Endothelial cell of umbilical vein (primary cell): ENCODE measurements at regions not wholly inside any gene's neighbourhood (a gene's known extent, or its start where the extent isn't known, plus 50 kb on each side); places are given as distances from the start of the nearest gene placed in this dataset.

Experiments used
- BruUV-seq: library from RNA; stranded (reverse); fragments of 400-500 nt; replicated peaks from 2 replicates; lab custom pipeline; 2021; lab: Mats Ljungman, UMichigan
- CTCF ChIA-PET: fragments of 300-600, 350-600 bp; sonication (Branson Sonifier 250); formaldehyde crosslinking; loops from one replicate; lab custom pipeline; 2021; ENCODE audit warnings: antibody characterized with exemption, inconsistent platforms; lab: Charles Lee
- POLR2A ChIA-PET: fragments of 300-600, 350-600 bp; sonication (Branson Sonifier 250); formaldehyde crosslinking; loops from one replicate; lab custom pipeline; 2021; ENCODE audit warnings: antibody characterized with exemption, inconsistent platforms; lab: Charles Lee
- DNase-seq: peaks from one replicate; pipeline ENCODE4 v3.0.0-alpha.2; 2011; ENCODE audit warnings: low read depth, low spot score
- FAIRE-seq: peaks from 2 replicates; lab custom pipeline; 2011; peaks lifted over from hg19 to GRCh38; lab: Jason Lieb, UNC
- H2AFZ ChIP-seq: 2 replicates; pipeline ENCODE4 v1.6.0; 2012; ENCODE audit warnings: low read depth, low read length, control low read depth, inconsistent platforms
- H3K27ac ChIP-seq: 2 replicates; pipeline ENCODE4 v1.5.1; 2011; ENCODE audit warnings: low read depth, mild to moderate bottlenecking, control low read depth, low read length, moderate library complexity; ENCODE audit not compliant: insufficient read depth
- H3K27me3 ChIP-seq, 2 experiments: 2 replicates each; pipeline versions ENCODE4 v1.6.0 to v1.6.1; 2011; ENCODE audit warnings: low read length in 2 of 2, mixed read lengths in 1 of 2; ENCODE audit not compliant: control insufficient read depth in 2 of 2, insufficient read depth in 2 of 2
- H3K36me3 ChIP-seq, 2 experiments: 2 replicates in 1 of 2; 3 replicates in 1 of 2; pipeline ENCODE4 v1.5.1; 2011; ENCODE audit warnings: low read length in 2 of 2, mild to moderate bottlenecking in 1 of 2, moderate library complexity in 1 of 2; ENCODE audit not compliant: control insufficient read depth in 2 of 2, insufficient read depth in 2 of 2; ENCODE audit errors: extremely low read depth in 1 of 2
- H3K4me1 ChIP-seq: 3 replicates; pipeline ENCODE4 v1.5.1; 2011; ENCODE audit warnings: mild to moderate bottlenecking, low read length; ENCODE audit not compliant: control insufficient read depth, insufficient read depth; ENCODE audit errors: extremely low read depth
- H3K4me2 ChIP-seq: 2 replicates; pipeline ENCODE4 v1.6.1; 2011; ENCODE audit warnings: low read length, control low read depth, mixed read lengths; ENCODE audit not compliant: insufficient read depth
- H3K4me3 ChIP-seq, 3 experiments: fragments of 200-600 bp in 1 of 3; sonication (generic), shearing (Covaris generic) in 1 of 3; replicated peaks in 1 of 3; 2 replicates each; pipeline ENCODE4 v1.5.1; 2011 to 2016; ENCODE audit warnings: control low read depth in 3 of 3, low read length in 3 of 3, mild to moderate bottlenecking in 2 of 3, inconsistent platforms in 1 of 3, low read depth in 1 of 3, moderate library complexity in 1 of 3; ENCODE audit not compliant: insufficient read depth in 1 of 3
- H3K79me2 ChIP-seq: 2 replicates; pipeline ENCODE4 v1.6.0; 2012; ENCODE audit warnings: low read length, inconsistent platforms; ENCODE audit not compliant: control insufficient read depth, insufficient read depth
- H3K9ac ChIP-seq: replicated peaks from 2 replicates; pipeline ENCODE3; 2011; ENCODE audit warnings: low read length, control low read depth; ENCODE audit not compliant: insufficient read depth; ENCODE audit errors: extremely low read depth
- H3K9me1 ChIP-seq: replicated peaks from 3 replicates; pipeline ENCODE4 v1.6.0; 2011; ENCODE audit warnings: mild to moderate bottlenecking, low read length; ENCODE audit not compliant: control insufficient read depth, insufficient read depth; ENCODE audit errors: extremely low read depth
- H3K9me3 ChIP-seq: replicated peaks from 2 replicates; pipeline ENCODE4 v1.5.1; 2012; ENCODE audit warnings: low read length, inconsistent platforms; ENCODE audit not compliant: control insufficient read depth, insufficient read depth
- H4K20me1 ChIP-seq: replicated peaks from 2 replicates; pipeline ENCODE3; 2011; ENCODE audit warnings: mild to moderate bottlenecking, low read length; ENCODE audit not compliant: control insufficient read depth, insufficient read depth; ENCODE audit errors: extremely low read depth
- EZH2 ChIP-seq: IDR thresholded peaks from 2 replicates; pipeline ENCODE4 v1.6.1; 2012; ENCODE audit warnings: borderline replicate concordance, low read depth, mild to moderate bottlenecking, moderate library complexity, low read length, inconsistent platforms; ENCODE audit not compliant: severe bottlenecking
- FOS ChIP-seq: IDR thresholded peaks from 2 replicates; pipeline ENCODE4 v1.6.1; 2011; ENCODE audit warnings: mild to moderate bottlenecking, low read length, moderate library complexity, borderline replicate concordance; ENCODE audit not compliant: insufficient read depth
- GATA2 ChIP-seq: IDR thresholded peaks from 2 replicates; pipeline ENCODE4 v1.7.0; 2011; ENCODE audit warnings: low read depth, mild to moderate bottlenecking, moderate library complexity, mixed read lengths, low read length; ENCODE audit not compliant: insufficient read length, insufficient read depth
- JUN ChIP-seq: IDR thresholded peaks from 2 replicates; pipeline ENCODE4 v1.6.1; 2011; ENCODE audit warnings: borderline replicate concordance, low read depth; ENCODE audit not compliant: insufficient read length, insufficient read depth
- MYC ChIP-seq: IDR thresholded peaks from one replicate; pipeline ENCODE4 v1.6.1; 2011; ENCODE audit warnings: mild to moderate bottlenecking, low read depth, low read length
- POLR2A ChIP-seq: IDR thresholded peaks from 2 replicates; pipeline ENCODE4 v1.6.1; 2012; ENCODE audit warnings: low read depth, mild to moderate bottlenecking, control low read depth, low read length
- POLR2AphosphoS5 ChIP-seq: IDR thresholded peaks from 2 replicates; pipeline ENCODE4 v1.6.1; 2012; ENCODE audit warnings: low read depth, mild to moderate bottlenecking, control low read depth, low read length, moderate library complexity; ENCODE audit not compliant: insufficient read depth
- dilution Hi-C: fragments of 300-500 bp; cut with MboI; formaldehyde crosslinking; loops from one replicate; pipeline ENCODE4 v1.15.0; 2019; ENCODE audit warnings: low sequenced_read_pairs; ENCODE audit not compliant: extremely low pct_ligation_motif_present
- intact Hi-C: fragments of 100-400 bp; cut with micrococcal nuclease; formaldehyde crosslinking; loops from one replicate; pipeline ENCODE4 v1.10.0; 2022
- TF ChIP-seq, protein P1 (sequence below): IDR thresholded peaks from 2 replicates; pipeline ENCODE4 v1.6.1; 2011; ENCODE audit not compliant: insufficient read depth, insufficient read length
- TF ChIP-seq, protein P2 (sequence below), 2 donors: IDR thresholded peaks; 1 replicate in 1 of 2; 2 replicates in 1 of 2; pipeline ENCODE4 v1.5.1; 2011; ENCODE audit warnings: low read length in 2 of 2, mild to moderate bottlenecking in 2 of 2, moderate library complexity in 2 of 2, control low read depth in 1 of 2, inconsistent platforms in 1 of 2, low read depth in 1 of 2; ENCODE audit not compliant: insufficient read depth in 1 of 2; ENCODE audit errors: extremely low read depth in 1 of 2

DNA sequence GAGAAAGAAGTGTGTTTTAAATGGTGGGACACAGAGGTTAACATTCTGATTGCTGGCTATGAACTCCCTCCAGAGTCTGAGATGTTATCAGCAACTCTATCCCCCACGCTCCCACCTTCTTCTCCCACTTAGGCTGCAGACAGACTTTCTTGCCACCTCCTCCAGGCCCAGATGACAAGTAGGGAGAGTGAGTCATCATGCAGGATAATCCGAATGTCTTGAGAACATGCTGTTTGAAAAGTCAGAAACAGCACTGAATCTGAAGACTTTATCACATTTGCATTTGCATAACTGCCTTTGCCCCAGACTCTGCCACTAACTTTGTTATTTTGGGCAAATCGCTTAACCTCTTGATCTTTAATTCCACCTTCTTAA, 139.8 kb downstream of the ESM1 start:
- Histone ChIP-seq H3K9me3 (no peaks in the 10 kb centered on the region), H2AFZ (no peak overlapping the region), H3K79me2 (no peaks in the 10 kb centered on the region), H3K9ac (no peak overlapping the region), H3K27ac (no peak overlapping the region), H3K4me2 (no peak overlapping the region), H3K4me3 (no peak overlapping the region), H3K9me1 (no peaks in the 10 kb centered on the region), H3K36me3 (no peaks in the 10 kb centered on the region), H3K27me3 (peaks cover 0 to 3% of the 10 kb centered on the region in 2 experiments), H4K20me1 (no peaks in the 10 kb centered on the region), H3K4me1 (peaks cover 6% of the 10 kb centered on the region)
- no TSS peak for BruUV-seq
- peak; percentile 26 for TF ChIP-seq JUN
- no peak for TF ChIP-seq MYC
- TF ChIP-seq, protein P1, sequence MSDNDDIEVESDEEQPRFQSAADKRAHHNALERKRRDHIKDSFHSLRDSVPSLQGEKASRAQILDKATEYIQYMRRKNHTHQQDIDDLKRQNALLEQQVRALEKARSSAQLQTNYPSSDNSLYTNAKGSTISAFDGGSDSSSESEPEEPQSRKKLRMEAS, result no peak
- no peak for TF ChIP-seq EZH2
- TF ChIP-seq POLR2AphosphoS5, result no peak
- no peak for TF ChIP-seq GATA2
- peak; percentile 64 for TF ChIP-seq FOS
- TF ChIP-seq POLR2A, result no peak
- TF ChIP-seq, protein P2, sequence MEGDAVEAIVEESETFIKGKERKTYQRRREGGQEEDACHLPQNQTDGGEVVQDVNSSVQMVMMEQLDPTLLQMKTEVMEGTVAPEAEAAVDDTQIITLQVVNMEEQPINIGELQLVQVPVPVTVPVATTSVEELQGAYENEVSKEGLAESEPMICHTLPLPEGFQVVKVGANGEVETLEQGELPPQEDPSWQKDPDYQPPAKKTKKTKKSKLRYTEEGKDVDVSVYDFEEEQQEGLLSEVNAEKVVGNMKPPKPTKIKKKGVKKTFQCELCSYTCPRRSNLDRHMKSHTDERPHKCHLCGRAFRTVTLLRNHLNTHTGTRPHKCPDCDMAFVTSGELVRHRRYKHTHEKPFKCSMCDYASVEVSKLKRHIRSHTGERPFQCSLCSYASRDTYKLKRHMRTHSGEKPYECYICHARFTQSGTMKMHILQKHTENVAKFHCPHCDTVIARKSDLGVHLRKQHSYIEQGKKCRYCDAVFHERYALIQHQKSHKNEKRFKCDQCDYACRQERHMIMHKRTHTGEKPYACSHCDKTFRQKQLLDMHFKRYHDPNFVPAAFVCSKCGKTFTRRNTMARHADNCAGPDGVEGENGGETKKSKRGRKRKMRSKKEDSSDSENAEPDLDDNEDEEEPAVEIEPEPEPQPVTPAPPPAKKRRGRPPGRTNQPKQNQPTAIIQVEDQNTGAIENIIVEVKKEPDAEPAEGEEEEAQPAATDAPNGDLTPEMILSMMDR (IDR thresholded peaks at IDR 0.05; ENCODE audit: extremely low read depth in 1 of 2, insufficient read depth in 1 of 2, low read depth in 1 of 2, low read length in 2 of 2), result no peak
- DNase-seq (no peak), FAIRE-seq (no peak)
- CTCF ChIA-PET, result interaction anchor here (0.8 to 4.3 kb wide), 57 partner anchors 10 to 602 kb away, joined by 3 to 218 read pairs (median 6); partner anchors contain the start of genes GPX8 and SNX18
- dilution Hi-C loops, result no loop called here
- intact Hi-C loops, result loop anchor here (1.0 to 10.0 kb wide), 4 partner anchors 22 to 601 kb away; partner anchors contain the start of gene SNX18
- POLR2A ChIA-PET, result no interaction called here
